Suppressor macrophage treated with lipopolysaccharide for 1 hour (primary cell): ENCODE measurements at regions not wholly inside any gene's neighbourhood (a gene's known extent, or its start where the extent isn't known, plus 50 kb on each side); places are given as distances from the start of the nearest gene placed in this dataset.

ENCODE experiments used
- DNase-seq, 3 donors: peaks; one replicate each; pipeline ENCODE4 v3.0.0-alpha.2; 2020 to 2022

DNA sequence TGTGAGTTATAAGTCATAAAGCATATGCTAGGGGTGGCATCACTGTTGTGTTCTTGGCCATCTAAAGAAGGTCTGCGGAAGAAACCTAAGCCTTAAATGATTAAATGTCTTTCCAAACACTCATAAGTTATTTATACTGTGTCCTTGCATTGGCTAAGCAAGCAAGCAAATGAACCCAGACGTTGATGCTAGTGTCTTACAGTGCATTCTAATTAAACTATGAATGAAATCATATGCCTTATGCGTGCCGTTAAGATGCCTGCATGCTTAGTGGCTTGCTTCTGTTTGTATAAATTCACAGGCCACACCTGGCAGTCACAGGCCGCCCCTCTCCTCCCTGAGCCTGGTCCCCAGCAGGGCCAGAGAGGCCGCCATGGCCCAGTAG, 49.9 kb downstream of the RIN2 start:
- no peak for DNase-seq

DNA sequence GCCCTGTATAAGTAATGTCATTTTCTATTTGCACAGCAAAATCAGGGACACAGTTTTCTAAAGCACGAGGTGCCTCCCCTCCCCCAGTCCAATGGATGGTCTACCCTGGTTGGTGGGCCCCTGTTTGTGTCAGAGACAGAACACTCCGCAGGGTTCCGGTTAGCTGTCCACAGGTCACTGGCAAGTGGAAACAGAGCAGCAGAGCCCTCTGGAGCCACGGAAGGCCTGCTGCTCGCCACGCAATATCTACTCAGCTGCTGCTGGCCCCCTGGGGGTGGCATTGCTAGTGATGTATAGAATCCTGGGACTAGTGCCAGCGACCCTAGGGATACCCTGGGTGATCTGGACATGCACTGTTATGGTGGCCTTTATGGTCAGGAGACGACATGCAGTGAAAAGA, 50.4 kb downstream of the RIN2 start:
- no peak for DNase-seq

DNA sequence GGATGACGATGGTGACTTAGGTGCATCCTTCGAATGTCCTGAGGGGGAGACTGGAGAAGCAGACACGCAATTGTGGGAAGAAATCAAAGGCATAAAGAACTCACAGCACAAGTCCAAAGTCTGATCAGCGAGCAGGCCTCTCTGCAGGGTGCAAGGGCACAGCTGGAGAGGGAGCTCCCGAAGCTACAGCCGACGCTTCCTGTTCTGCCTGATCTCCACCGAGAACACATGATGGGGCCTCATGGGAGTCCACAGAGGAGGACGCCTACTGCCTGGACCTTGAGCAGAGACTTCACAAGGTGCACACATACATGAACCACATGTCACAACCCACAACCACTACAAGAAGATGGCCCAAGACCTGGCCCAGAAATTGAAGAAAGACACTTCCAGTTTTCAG, 51.4 kb downstream of the RIN2 start:
- no peak for DNase-seq

DNA sequence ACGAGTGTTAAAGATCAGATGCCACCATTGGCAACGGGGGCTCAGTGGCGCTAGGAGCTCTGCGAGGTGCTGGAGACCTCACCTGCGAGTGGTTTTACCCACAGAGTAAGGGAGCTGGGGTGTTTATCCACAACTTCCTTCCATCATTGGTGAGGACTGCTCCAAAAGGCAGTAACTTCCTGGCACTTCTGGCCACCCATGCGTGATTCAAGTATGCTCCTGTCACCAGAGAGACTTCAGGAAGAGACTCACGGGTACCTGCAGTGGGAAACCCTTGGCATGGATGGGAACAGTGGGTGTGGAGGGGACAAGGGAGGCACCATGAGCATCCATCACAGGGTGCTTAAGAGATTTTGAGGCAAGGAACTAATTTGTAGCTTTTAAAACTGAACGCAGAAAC, 53.2 kb downstream of the RIN2 start:
- no peak for DNase-seq

DNA sequence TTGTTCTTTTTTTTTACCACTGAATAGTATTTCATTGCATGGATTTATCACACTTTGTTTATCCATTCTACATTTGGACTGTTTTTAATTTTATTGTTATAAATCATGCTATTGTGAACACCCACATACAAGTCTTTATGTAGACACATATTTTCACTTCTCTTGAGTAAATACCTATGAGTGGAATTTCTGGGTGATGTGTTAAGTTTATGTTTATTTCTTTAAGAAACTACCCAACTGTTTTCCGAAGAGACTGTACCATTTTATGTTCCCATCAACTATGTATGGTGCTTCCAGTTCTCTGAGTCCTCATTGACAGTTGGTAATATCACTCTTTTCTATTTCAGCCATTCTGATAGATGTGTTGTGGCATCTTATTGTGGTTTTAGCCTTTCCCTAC, 54.0 kb downstream of the RIN2 start:
- DNase-seq: no peak

DNA sequence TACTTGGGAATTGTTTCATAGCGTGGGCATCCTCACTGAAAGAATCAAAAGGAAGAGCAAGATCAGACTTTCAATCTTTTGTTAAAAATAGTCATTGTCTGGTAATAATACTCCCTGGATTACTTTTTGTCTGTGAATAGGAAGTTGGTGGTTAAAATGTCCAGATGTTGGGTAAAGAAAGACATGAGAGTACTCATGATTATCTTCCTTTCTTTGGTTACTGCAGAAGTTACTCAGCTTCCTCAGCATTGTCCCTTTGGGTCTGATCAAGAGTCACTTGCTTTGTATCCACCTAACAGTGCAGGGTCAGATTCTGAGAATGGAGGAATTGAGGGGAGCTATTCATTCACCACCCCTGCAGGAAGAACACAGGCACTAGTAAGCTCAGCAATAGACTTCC, 54.6 kb downstream of the RIN2 start:
- DNase-seq: peak; percentile 41 to 72 (median 65)

DNA sequence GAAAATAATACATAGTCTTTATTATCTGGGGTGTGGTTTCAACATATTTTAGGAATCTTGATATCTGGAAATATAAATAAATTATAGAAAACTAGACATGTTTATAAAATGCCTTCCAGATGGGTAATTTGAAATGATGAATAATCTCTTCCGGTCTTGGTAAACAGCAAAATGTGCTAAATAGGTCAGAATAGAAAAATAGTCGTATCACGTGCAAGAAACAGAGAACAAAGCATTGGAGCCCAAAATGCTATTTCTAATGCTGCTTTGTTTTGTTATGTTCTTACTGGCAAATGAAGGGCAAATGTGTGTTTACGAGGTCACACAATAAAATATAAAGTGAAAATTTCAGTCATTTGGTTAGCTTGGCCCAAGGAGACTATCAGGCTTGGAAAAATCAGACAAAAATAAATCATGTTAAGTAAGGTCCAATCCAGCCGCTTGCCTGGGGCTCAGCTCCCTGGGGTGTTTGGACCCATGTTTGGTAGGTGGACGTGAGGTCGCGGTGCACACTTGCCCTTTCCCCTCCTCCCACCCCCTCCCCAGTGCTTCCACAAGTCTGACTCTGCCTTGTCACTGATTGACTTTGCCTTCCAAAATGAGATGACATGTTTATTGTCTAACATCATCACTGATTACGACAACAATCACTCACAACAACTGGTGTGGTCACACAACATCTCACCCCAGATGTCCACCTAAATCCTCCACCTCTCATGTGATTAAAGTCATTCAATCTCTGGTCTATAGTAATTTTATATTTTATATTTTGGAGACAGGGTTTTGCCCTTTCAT, 56.0 kb downstream of the RIN2 start:
- no peak for DNase-seq

DNA sequence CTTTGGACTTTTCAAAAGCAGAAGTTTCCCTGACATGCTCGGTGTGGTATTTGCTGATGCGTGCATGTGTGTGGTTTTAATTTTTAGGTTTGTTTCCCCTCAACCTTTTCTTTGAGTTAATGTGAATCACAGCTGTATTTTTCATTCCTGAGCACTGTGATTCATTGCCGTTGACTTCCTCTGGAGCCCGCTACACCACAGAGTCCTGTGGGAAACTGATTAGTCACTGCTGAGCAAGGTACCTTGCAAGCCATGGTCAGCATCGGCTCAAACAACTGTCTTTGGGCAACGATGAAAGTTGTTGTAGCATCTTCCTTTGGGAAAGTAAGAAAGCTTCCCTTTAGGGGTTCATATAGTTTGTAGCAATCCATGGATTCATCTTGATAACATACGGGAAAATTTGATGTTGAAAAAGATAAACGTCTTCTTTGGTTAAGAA, 57.5 kb downstream of the RIN2 start:
- peak; percentile 85 to 97 (median 94) for DNase-seq

DNA sequence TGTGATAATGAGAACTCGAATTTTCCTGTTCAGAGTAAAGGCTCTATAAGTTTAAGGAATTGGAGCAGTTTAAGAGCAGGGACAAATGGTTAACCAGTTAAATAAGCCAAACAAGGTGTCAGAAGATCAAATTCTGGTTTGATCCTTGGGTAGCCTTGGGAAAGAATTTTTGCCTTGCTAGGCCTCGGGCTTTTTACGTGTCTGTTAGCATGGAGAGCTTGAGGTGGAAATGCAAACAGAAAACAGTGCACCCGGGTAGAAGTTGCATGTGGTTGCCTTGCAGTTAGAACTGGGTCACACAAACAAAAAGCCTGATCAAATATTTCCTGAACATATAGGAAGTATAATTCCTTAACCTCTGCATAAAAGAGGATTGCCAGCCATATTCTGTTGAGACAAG, 58.3 kb downstream of the RIN2 start:
- no peak for DNase-seq

DNA sequence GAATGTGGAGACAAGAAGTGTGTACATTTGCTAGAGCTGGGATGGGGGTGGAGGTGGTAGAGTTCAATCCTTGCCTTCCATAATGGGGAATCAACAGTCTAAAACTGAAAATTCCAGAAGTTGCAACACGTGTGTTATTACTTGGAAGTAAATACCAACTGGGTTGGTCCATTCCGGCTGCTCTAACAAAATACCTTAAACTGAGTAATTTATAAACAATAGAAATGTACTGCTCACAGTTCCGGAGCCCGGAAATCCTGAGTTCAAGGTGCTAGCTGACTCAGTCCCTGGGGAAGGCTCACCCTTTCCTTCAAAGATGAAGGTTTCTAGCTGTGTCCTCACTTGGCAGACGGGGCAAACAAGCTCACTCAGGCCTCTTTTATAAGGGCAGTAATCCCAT, 59.0 kb downstream of the RIN2 start:
- no peak for DNase-seq

DNA sequence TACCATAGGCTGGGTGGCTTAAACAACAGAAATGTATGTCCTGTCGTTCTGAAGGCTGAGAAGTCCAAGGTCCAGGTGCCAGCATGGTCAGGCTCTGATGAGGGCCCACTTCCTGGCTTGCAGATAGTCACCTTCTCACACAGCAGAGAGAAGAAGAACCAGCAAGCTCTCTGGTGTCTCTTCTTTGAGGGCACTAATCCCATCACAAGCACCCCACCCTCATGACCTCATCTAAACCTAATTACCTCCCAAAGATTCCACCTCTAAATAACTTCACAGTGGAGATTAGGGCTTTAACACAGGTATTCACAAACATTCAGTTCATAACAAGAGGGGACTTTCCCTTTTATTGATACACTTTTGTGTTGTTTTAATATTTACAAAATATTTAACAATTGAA, 61.1 kb downstream of the RIN2 start:
- DNase-seq: no peak

DNA sequence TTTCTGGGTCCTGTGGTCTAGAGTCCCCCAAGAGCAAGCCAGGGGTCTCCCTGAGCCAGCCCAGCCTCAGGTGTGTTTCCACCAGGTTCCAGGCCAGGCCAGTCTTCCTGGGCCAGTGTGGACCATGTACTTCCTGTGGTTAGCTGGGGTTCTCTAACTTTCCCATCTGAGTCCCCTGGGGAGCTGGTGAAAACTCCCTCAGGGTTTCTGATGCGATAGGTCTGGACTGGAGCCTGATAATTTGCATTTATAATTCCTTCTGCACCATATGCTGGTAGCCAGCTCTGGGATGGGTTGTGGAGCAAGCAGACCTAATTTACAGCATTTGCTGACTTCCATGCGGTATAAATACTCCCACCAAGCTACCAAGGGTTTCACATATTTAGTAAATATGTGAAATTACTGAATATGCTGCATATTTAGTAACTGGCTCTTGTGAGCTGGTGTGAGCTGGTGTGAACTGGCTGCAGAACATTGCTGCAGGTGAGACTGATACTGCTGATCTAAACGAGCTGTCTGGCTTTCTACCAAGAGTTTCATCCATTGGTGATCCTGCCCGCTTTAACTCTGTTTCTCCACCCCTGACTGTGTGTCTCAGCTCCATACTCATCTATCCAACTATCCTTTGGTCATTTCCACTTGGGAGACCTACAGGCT, 62.6 kb downstream of the RIN2 start:
- DNase-seq: no peak

DNA sequence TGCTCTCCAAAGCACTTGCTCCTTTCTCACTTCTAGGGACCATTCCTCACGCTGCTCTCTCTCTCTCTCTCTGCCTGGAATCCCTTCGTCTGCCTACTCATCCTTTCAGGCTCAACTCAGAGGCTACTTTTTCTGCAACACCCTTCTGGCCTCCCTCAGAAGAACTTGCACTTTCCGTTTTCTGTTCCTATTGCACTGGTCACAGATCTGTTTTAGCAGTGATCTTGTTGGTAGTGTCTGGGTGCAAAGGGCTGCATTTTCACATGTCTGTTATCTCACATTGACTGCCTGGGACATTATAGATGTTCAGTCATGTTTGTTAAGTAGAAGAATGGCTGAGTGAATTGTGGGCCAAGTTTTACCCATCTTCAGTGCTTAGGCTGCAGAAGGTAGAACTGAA, 63.5 kb downstream of the RIN2 start:
- DNase-seq: no peak

DNA sequence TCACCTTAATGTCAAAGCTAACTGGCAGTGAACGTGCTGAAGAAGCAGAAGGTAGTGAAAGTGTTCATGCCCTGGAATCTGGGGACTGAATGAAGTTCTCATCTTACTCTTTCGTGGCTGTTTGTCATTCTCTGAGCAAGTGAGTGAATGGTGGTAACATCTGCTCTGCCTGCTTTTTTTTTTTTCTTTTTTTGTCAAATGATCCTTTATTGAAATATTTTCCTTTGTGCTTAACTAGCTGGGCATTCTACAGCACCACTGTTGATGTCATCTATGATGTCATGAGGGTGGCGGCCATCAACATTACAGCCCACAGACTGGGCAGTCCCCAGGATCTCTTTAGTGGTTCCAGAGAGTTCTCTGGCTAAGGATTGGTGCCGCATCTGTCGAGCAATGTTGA, 65.2 kb downstream of the RIN2 start:
- peak in 1 of 3 donors; percentile 30 for DNase-seq

DNA sequence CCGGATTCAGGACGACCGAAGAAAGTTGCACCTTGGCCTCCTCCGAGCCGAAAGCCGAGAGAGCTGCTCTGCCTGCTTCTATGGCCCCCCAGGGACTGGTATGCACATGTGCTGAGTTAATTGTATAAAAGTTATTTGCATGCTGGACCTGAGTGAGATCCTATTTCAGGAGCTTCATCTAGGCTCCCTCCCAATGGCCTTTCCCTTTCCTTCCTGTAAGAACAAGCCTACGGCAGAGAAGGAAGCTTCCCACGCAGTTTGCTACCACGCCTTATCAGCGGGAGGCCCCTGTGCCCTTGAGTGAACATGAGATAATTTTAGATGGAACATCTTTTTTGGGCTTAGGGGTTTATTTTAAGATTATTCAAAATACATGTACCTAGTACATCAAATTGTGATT, 65.9 kb downstream of the RIN2 start:
- DNase-seq: no peak

DNA sequence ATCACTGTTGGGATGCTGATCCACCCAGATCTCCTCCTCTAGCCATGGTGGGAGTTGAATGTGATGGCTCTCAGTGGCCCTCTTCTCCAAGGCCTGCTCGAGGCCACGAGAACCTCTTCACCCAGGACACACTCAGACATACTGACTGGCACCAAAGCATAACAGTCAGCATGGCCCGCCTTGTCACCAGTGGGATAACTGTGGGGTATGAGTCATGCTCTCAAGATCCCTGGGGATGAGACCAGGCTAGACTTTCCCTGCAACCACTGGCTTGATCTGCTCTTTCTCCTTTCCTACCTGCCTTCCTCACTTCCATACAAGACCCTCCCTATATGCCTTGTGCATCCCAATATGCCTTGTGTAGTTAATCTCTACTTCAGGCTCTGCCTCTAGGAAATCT, 66.8 kb downstream of the RIN2 start:
- no peak for DNase-seq

DNA sequence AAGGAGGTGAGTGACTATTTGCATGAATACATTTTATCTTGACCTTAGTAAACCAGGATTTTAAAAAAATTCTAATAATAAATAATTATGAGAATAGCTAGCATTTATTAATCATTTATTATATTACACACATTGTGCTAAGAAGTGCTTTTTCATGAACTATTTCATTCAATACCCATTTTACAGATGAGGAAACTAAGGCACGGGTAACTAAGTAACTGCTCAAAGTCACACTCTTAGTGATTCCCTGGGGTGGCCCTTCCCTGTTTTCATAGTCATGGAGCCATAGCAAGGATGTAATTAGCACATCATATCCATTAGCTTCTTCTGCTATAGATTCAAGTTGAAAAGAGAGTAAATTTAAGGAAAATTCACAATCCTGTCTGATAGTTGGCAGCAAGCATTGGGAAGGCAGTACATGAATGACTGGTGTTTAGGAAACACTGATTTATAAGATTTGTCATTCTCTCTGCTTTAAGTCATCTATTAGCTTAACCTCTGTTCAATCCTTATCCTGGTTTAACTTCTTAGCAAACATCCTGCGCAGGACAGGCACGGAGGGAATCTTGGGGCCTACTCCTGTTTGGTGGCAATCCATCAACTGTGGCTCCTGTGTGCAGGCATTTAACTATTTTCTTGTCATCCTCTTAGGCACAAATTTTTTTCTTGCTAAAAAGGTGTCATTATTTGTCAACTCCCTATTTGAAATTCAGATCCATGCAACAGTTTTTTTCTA, 68.3 kb downstream of the RIN2 start:
- DNase-seq: no peak

DNA sequence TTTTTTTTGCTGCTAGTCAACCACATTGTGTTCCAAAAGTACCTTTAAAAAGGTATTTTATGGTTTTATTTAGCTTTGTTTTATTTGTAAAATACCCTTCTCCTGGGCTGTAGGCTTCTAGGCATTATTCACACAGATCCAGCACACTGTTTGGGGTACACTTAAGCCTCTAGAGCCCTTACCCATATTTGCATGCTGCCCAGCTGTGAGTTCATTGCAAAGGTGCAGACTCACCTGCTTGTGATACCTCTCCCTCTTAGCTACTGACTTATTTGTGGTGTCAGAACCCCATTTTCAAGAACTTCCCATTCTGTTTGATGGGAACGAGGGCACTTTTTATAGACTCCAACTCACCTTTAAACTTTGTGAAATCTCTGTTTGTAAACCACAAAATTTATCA, 69.8 kb downstream of the RIN2 start:
- no peak for DNase-seq

DNA sequence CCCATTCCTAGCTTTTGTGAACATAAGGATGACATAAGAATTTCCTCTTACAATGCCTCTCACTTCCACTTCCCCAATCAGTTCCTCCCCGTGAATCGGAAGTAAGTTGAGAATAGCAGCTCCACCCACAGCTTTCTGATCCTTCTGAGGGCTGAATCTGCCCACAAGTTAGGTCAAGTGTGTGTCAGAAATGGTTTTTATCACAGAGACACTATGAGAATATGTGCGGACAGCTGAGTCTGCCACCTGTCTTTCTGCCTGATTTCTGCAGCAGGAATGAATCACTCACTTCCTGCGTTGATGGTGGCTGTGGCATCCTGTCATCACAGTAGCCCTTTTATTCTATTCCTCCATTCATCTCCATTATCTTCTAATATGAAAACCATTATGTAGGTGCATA, 70.2 kb downstream of the RIN2 start:
- peak; percentile 78 to 95 (median 91) for DNase-seq

DNA sequence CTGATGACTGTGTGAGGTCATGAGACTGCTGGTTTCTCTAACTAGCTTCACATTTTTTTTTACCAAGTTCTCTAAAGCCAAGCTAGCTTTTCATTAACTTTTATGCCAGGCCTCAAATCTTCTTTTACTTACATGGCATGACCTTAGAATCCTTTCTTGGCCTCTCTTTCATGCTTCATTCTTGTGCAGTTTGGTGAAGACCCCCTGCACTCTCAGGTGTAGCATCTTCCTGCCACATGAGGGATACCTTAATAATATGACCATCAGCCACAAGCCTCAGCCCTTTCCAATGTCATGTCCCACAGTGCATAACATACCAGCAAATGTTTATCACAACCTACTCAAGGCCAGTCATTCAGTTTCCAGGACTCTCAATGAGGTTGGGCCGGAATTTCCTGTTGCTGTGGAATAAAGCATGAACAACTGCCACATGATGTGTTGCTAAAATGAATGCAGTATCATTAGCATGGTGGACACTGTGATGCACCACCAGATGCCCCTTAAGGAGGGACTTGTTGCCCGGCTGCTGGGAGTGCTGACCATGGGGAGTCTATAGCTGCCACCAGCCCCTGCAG, 72.2 kb downstream of the RIN2 start:
- DNase-seq: peak; percentile 43 to 71 (median 55)

DNA sequence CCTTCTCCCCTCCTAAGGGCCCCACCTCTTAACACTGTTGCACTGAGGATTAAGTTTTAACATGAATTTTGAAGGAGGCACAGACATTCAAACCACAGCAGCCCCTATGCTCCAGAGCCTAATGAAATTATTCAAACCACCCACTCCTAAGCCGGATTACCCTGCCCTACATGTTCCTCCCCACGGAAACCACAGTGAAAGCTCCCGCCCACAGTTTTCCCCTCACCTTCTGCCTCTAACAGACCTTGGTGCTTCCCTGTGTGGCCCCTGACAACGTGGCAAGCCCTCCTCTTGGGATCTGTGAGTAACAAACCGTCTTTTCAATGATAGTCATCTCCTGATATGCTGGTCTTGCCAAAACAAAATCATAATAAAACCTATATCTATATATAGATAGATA, 74.8 kb downstream of the RIN2 start:
- no peak for DNase-seq

DNA sequence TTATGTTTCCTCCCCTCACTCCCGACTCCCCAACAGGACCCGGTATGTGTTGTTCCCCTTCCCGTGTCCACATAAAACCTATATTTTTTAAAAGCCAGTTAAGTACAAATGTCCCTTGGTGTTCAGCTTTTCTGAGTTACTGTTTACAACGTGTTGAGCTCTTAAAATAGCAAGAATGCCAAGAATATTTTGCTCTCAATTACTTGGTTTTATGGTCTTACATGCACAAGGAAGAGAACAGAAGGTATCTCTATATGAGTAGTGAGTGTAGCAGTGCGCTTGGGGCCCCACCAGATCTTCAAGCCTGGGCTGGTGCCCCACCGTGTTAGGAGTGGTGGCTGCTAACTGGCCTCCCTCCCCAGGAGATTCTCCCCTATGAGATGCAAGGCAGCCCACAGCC, 75.3 kb downstream of the RIN2 start:
- DNase-seq: no peak

DNA sequence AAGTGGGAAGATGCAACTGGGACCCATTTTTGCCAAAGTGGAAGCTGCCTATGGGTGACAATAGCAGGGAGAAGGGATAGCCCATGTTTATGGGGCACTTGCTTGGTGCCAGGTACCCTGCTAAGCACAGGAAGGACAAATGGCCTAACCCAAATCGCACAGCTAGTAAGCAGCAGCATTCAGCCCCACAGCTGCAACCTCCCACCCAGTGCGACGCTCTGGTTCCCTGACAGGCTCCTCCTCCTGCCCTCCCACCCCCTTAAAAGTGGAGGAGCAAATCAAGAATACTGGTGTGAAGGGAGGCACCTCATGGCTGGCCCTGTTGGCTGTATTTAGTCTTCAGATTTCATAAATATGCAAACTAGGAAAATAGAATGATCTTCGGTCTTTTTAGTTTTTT, 76.2 kb downstream of the RIN2 start:
- DNase-seq: no peak

DNA sequence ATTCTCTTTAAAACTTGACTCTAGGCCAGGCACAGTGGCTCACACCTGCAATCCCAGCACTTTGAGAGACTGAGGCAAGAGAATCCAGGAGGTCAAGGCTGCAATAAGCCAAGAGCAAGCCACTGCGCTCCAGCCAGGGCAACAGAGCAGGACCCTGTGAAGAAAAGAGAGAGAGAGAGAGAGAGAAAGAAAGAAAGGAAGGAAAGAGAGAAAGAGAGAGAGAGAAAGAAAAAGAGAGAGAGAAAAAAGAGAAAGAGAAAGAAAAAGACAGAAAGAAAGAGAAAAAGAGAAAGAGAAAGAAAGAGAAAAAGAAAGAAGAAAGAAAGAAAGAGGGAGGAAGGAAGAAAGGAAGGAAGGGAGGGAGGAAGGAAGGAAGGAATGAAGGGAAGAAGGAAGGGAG, 76.7 kb downstream of the RIN2 start:
- no peak for DNase-seq
